Activated CD8-positive, alpha-beta T cell treated with anti-CD3 and anti-CD28 coated beads, Interleukin-2, amount 10 ng/mL, durations not matched to agents 7 days and 5 days (primary cell): ENCODE measurements at regions not wholly inside any gene's neighbourhood (a gene's known extent, or its start where the extent isn't known, plus 50 kb on each side); places are given as distances from the start of the nearest gene placed in this dataset.
"Not testable (repeated sequence)": the region's sequence is repeated elsewhere in the genome, so short reads cannot be mapped to it uniquely, and the experiment has no call there.

Source experiments
- ATAC-seq: fragments of 150-1000 bp; cut with Tn5 transposase; one replicate; pipeline ENCODE4 v1.10.0; 2021; ENCODE audit warnings: moderate library complexity
- CTCF ChIA-PET: fragments of 350-600 bp; sonication (Branson Sonifier 250); formaldehyde crosslinking; loops from one replicate; lab custom pipeline; 2021; ENCODE audit warnings: antibody characterized with exemption; lab: Charles Lee
- POLR2A ChIA-PET: fragments of 350-600 bp; sonication (Branson Sonifier 250); formaldehyde crosslinking; loops from one replicate; lab custom pipeline; 2021; ENCODE audit warnings: antibody characterized with exemption; lab: Charles Lee
- DNase-seq: peaks from one replicate; pipeline ENCODE4 v3.0.0-alpha.2; 2020
- H3K27ac Mint-ChIP-seq: one replicate; pipeline ENCODE4 v1.8.0; 2021; ENCODE audit warnings: mild to moderate bottlenecking, mixed read lengths
- H3K27me3 Mint-ChIP-seq: one replicate; pipeline ENCODE4 v1.8.0; 2021; ENCODE audit warnings: low read depth, mixed read lengths
- H3K36me3 Mint-ChIP-seq: one replicate; pipeline ENCODE4 v1.8.0; 2021; ENCODE audit warnings: low read depth, mixed read lengths
- H3K4me1 Mint-ChIP-seq: one replicate; pipeline ENCODE4 v1.8.0; 2021; ENCODE audit warnings: low read depth, mixed read lengths
- H3K4me3 Mint-ChIP-seq: one replicate; pipeline ENCODE4 v1.8.0; 2021; ENCODE audit warnings: mild to moderate bottlenecking, mixed read lengths
- H3K9me3 Mint-ChIP-seq: one replicate; pipeline ENCODE4 v1.8.0; 2022; ENCODE audit warnings: mixed read lengths; ENCODE audit not compliant: insufficient read depth

- H3K9me3 Mint-ChIP-seq, CTCF ChIA-PET, POLR2A ChIA-PET, H3K27ac Mint-ChIP-seq, H3K4me3 Mint-ChIP-seq, ATAC-seq, DNase-seq, H3K36me3 Mint-ChIP-seq, H3K27me3 Mint-ChIP-seq: not testable (repeated sequence)
- peaks cover 14% of the 10 kb centered on the region for H3K4me1 Mint-ChIP-seq
These were observed 278.4 kb upstream of the TGFBR2 start for GRCh38 chr3:30327976-30328375.

- CTCF ChIA-PET, DNase-seq, POLR2A ChIA-PET: not testable (repeated sequence)
These were observed 277.5 kb upstream of the TGFBR2 start for GRCh38 chr3:30328935-30329334.

GRCh38 chr3:30331519-30331918, 274.9 kb upstream of the TGFBR2 start:
- Mint-ChIP-seq H3K4me1 (peaks cover 19% of the 10 kb centered on the region), H3K9me3 (peaks cover 3% of the 10 kb centered on the region), H3K4me3 (no peak overlapping the region), H3K27ac (no peak overlapping the region), H3K27me3 (no peaks in the 10 kb centered on the region), H3K36me3 (peaks cover 6% of the 10 kb centered on the region)
- ATAC-seq (no peak), DNase-seq (no peak)
- ChIA-PET CTCF (interaction anchor here (1.7 kb wide), 1 partner anchor 12 kb away, joined by 5 read pairs; no protein-coding TSS in a partner anchor), POLR2A (no interaction called here)

More at GRCh38 chr3:30328935-30329334, 277.5 kb upstream of the TGFBR2 start:
- H3K27ac Mint-ChIP-seq, H3K4me3 Mint-ChIP-seq, H3K36me3 Mint-ChIP-seq, H3K9me3 Mint-ChIP-seq, ATAC-seq, H3K27me3 Mint-ChIP-seq: not testable (repeated sequence)
- H3K4me1 Mint-ChIP-seq: peaks cover 19% of the 10 kb centered on the region

DNA sequence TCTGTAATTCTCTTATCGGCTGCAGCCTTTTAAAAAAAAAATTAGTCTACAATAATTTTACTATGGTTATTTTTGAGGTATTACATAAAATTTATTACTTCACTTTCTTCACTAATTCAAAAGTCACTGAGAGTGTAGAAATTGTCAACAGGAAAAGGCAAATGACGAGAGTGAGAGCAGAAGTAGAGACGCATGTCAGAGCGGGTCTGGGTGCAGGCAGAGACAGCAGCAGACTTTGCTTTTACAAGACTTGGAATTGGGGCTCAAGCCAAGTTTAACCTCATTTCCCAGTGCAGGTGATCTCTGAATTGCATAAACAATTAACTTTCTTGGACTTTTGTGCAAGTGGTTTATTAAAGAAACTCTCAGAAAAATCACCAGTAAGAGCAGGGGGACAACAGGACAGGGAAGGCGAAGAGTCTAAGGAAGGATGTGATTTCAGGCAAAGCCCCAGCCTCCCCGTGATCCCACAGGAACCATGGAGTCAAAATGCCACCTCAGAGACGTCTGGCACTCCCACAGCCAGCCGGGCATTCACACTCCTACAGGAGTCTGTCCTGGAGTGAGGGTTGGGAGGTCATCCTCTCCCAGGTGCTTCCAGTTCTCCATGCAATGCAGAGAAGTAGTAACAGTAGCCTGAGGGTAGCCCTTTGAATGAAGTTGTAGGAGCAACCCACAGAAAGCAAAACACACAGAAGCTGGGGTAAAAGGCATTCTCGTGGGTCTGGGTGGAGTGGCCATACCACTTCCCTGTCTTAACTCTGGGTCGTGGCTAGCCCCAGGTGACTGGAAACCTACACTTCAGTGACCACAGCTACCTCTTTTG, 274.0 kb upstream of the TGFBR2 start:
- H3K4me1 Mint-ChIP-seq: peaks cover 21% of the 10 kb centered on the region
- ATAC-seq: peak; percentile 63
- H3K27me3 Mint-ChIP-seq: no peaks in the 10 kb centered on the region
- no peak for DNase-seq
- CTCF ChIA-PET: interaction anchor here (1.1 to 1.7 kb wide), 2 partner anchors 10 to 13 kb away, joined by 3 to 5 read pairs; no protein-coding TSS in a partner anchor
- peak overlapping the region; percentile 40 for H3K4me3 Mint-ChIP-seq
- POLR2A ChIA-PET: no interaction called here
- peaks cover 8% of the 10 kb centered on the region for H3K36me3 Mint-ChIP-seq
- peak overlapping the region; percentile 72 for H3K27ac Mint-ChIP-seq
- peaks cover 3% of the 10 kb centered on the region for H3K9me3 Mint-ChIP-seq

GRCh38 chr3:30333143-30333542, 273.3 kb upstream of the TGFBR2 start:
- Mint-ChIP-seq H3K4me1 (peaks cover 21% of the 10 kb centered on the region), H3K4me3 (no peak overlapping the region), H3K9me3 (no peaks in the 10 kb centered on the region), H3K27ac (no peak overlapping the region), H3K36me3 (peaks cover 15% of the 10 kb centered on the region), H3K27me3 (no peaks in the 10 kb centered on the region)
- DNase-seq (no peak), ATAC-seq (no peak)
- CTCF ChIA-PET: interaction anchor here (1.1 to 1.2 kb wide), 2 partner anchors 10 kb away, joined by 3 read pairs; no protein-coding TSS in a partner anchor
- POLR2A ChIA-PET: no interaction called here

DNA sequence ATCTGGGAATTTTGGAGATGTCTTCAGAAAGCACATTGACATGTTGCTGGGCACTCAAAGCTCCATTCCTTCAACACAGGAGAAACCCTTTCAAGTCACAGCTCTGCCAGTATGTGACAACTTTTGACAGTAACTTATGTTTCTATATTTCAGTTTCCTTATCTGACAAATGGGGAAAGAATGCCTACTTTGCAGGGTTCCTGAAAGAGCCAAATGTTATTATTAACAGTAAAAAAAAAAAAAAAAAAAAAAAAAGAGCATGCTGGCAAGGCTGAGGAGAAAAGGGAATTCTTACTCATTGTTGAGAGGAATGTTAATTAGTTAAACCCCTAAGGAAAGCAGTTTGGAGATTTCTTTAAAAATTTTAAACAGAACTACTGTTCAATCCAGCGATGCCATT, 272.5 kb upstream of the TGFBR2 start:
- peaks cover 21% of the 10 kb centered on the region for H3K4me1 Mint-ChIP-seq
- ChIA-PET CTCF (interaction anchor here (1.2 kb wide), 1 partner anchor 10 kb away, joined by 3 read pairs; no protein-coding TSS in a partner anchor), POLR2A (no interaction called here)
- no peaks in the 10 kb centered on the region for H3K9me3 Mint-ChIP-seq
- H3K36me3 Mint-ChIP-seq: peaks cover 15% of the 10 kb centered on the region
- DNase-seq (no peak), ATAC-seq (no peak)
- H3K27ac Mint-ChIP-seq: no peak overlapping the region
- H3K4me3 Mint-ChIP-seq: no peak overlapping the region
- H3K27me3 Mint-ChIP-seq: no peaks in the 10 kb centered on the region

GRCh38 chr3:30340500-30340899, 265.9 kb upstream of the TGFBR2 start:
- ATAC-seq: no peak
- Mint-ChIP-seq H3K27me3 (no peaks in the 10 kb centered on the region), H3K4me1 (peaks cover 17% of the 10 kb centered on the region), H3K27ac (no peak overlapping the region), H3K9me3 (peaks cover 10% of the 10 kb centered on the region), H3K4me3 (no peak overlapping the region), H3K36me3 (peaks cover 18% of the 10 kb centered on the region)
- POLR2A ChIA-PET: no interaction called here
- CTCF ChIA-PET: no interaction called here
- no peak for DNase-seq

DNA sequence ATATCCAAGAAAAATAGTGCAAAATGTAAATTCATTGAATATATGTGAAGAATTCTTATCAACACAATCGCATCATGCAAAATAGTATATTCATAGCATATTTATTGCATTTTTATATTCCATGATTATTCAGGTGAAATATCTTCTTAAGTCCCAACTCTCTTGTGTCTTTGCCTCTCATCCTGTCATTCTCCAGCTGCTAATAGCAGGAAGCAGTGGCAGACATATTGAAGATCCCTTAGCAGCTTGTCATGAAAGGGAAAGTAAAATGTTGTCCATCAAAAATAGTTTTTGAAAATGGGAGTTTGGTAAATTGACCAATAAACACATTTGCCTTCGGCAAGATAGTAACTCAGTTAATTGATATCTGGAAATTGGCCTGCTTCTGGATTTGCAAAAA, 265.3 kb upstream of the TGFBR2 start:
- Mint-ChIP-seq H3K4me1 (peaks cover 23% of the 10 kb centered on the region), H3K27ac (no peak overlapping the region), H3K27me3 (no peaks in the 10 kb centered on the region), H3K9me3 (peaks cover 14% of the 10 kb centered on the region), H3K36me3 (peaks cover 22% of the 10 kb centered on the region), H3K4me3 (no peak overlapping the region)
- CTCF ChIA-PET: interaction anchor here (1.3 kb wide), 1 partner anchor 21 kb away, joined by 3 read pairs; no protein-coding TSS in a partner anchor
- DNase-seq (no peak), ATAC-seq (no peak)
- POLR2A ChIA-PET: no interaction called here

DNA sequence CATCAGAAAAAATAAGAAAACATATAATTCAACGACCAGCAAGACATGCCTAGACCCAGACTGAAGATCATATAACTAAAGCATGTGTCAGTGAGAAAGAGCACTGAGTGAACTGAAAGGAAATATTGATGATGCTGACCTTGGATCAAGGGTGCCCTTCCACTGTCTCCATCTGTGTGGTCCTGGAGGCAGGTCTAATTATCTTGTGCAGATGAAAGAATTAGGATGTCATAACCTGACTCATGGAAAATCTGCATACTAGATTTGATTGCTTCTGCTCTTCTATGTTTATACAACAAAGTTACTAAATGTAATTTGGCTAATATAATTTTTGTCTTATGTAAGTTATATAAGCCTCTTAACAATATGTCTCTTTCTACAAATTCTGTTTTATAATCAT, 264.6 kb upstream of the TGFBR2 start:
- no peak for DNase-seq
- CTCF ChIA-PET: interaction anchor here (0.7 to 1.3 kb wide), 2 partner anchors 22 to 432 kb away, joined by 3 read pairs; no protein-coding TSS in a partner anchor
- POLR2A ChIA-PET: no interaction called here
- peaks cover 30% of the 10 kb centered on the region for H3K4me1 Mint-ChIP-seq
- no peak overlapping the region for H3K27ac Mint-ChIP-seq
- no peak overlapping the region for H3K4me3 Mint-ChIP-seq
- peaks cover 14% of the 10 kb centered on the region for H3K9me3 Mint-ChIP-seq
- H3K27me3 Mint-ChIP-seq: no peaks in the 10 kb centered on the region
- ATAC-seq: no peak
- H3K36me3 Mint-ChIP-seq: peaks cover 24% of the 10 kb centered on the region

DNA sequence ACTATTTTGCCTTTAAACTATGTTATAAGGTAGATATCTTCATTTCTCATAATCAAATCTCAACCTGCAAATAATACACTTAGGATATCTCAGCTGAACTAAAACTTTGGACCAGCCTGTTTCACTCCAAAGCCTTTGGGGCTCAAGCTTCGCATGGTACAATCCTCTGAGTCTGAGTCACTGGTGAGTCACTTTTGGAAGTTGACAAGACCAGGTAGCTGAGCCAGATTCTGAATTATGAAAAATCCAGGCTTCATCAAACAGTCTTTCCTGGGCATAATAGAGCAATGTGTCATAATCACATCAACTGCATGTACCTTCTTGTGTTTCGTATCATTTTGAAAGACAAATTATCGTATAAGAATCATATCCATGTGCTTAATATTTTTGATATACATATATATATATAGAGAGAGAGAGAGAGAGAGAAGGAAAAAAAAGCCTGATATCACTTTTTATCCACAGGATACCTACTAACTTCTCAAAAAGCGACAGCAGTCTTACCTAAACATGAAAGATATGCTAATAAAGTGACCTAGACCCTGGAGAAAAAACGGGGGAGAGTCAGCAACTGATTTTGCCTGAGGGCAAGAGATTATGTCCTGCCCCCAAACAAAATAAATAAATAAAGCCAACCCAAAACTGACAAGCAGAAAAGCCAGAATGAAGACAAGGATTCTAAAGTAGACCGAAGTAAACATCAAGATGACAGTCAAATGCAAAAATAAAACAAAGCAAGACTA, 263.9 kb upstream of the TGFBR2 start:
- H3K4me3 Mint-ChIP-seq: no peak overlapping the region
- ChIA-PET POLR2A (no interaction called here), CTCF (interaction anchor here (0.7 to 1.3 kb wide), 3 partner anchors 23 to 431 kb away, joined by 3 read pairs; no protein-coding TSS in a partner anchor)
- peaks cover 24% of the 10 kb centered on the region for H3K36me3 Mint-ChIP-seq
- no peaks in the 10 kb centered on the region for H3K27me3 Mint-ChIP-seq
- DNase-seq: no peak
- ATAC-seq: no peak
- no peak overlapping the region for H3K27ac Mint-ChIP-seq
- H3K4me1 Mint-ChIP-seq: peaks cover 35% of the 10 kb centered on the region
- peaks cover 14% of the 10 kb centered on the region for H3K9me3 Mint-ChIP-seq

DNA sequence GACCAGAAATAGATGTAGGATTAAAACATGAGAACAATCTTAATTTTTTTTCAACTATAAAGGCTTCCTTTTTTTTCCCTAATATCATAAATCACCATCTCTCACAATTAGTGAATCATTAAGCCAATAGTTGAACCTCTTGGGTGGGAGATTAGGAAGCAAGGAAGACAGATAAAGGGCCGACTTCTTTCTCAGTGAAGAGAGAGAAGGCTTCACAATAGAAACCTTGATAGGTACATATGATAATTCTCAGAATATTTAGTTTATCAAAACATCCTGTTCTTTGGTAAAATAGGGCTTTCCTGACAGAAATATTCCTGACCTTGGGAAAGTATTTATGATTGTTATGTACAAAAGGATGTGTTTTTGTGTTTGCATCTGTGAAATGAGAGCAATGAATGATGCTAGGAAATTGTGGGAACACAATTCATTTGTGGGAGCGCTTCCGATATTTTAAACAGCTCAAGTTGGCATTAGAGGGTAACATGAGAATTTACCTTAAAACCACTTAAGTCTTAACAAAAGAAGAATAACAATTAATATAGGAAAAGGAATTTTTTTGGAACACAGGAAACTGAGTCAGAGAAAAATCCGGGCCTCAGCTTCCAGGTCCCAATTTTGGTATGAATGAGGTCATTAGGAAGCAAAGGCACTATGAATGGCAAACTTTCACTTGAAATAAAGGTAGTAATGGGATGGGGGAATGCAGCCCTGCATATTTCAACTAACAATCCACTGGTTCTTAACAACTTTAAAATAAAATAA, 263.2 kb upstream of the TGFBR2 start:
- Mint-ChIP-seq H3K4me1 (peaks cover 43% of the 10 kb centered on the region), H3K36me3 (peaks cover 20% of the 10 kb centered on the region), H3K9me3 (peaks cover 14% of the 10 kb centered on the region), H3K27me3 (no peaks in the 10 kb centered on the region), H3K4me3 (no peak overlapping the region), H3K27ac (no peak overlapping the region)
- DNase-seq (no peak), ATAC-seq (no peak)
- ChIA-PET POLR2A (no interaction called here), CTCF (interaction anchor here (1.1 kb wide), 1 partner anchor 401 kb away, joined by 3 read pairs; no protein-coding TSS in a partner anchor)
